GM12865 (cell line): ENCODE measurements at regions not wholly inside any gene's neighbourhood (a gene's known extent, or its start where the extent isn't known, plus 50 kb on each side); places are given as distances from the start of the nearest gene placed in this dataset.

Source experiments
- DNase-seq: peaks from one replicate; pipeline ENCODE4 v3.0.0; 2010; ENCODE audit warnings: low read depth
- H3K4me3 ChIP-seq: 2 replicates; pipeline ENCODE4 v1.5.1; 2011; ENCODE audit warnings: mild to moderate bottlenecking, low read depth, low read length, control low read depth
- TF ChIP-seq, protein P1 (sequence below): IDR thresholded peaks from 2 replicates; pipeline ENCODE4 v1.5.1; 2011; ENCODE audit warnings: low read length, control low read depth, low read depth, inconsistent platforms; ENCODE audit not compliant: insufficient read depth; ENCODE audit errors: missing control alignments

GRCh38 chr20:7728338-7728737 is 211.9 kb downstream of the HAO1 start:
- no peak overlapping the region for H3K4me3 ChIP-seq
- DNase-seq: no peak
- TF ChIP-seq, protein P1, sequence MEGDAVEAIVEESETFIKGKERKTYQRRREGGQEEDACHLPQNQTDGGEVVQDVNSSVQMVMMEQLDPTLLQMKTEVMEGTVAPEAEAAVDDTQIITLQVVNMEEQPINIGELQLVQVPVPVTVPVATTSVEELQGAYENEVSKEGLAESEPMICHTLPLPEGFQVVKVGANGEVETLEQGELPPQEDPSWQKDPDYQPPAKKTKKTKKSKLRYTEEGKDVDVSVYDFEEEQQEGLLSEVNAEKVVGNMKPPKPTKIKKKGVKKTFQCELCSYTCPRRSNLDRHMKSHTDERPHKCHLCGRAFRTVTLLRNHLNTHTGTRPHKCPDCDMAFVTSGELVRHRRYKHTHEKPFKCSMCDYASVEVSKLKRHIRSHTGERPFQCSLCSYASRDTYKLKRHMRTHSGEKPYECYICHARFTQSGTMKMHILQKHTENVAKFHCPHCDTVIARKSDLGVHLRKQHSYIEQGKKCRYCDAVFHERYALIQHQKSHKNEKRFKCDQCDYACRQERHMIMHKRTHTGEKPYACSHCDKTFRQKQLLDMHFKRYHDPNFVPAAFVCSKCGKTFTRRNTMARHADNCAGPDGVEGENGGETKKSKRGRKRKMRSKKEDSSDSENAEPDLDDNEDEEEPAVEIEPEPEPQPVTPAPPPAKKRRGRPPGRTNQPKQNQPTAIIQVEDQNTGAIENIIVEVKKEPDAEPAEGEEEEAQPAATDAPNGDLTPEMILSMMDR: no peak

- DNase-seq: no peak
- TF ChIP-seq, protein P1: no peak
- no peak overlapping the region for H3K4me3 ChIP-seq
Measured at GRCh38 chr20:7734216-7734615, 206.0 kb downstream of the HAO1 start.

DNA sequence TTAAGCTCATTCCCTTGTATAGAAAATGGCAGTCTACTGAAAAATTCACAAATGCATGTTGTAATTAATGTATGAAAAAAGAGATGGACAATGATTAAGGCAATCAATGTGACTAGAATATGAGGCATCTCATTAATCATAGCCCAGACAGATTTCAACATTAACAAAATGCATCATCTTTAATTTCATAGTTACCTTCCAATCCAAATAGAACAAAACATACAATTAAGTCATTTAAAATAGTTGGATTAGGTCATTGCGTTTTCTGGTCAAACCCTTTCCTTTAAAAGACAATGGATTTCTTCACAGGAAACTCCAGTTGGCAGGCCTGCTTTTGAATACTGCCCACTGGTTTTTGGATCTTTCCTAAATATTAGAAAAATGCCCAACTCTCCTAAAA is 203.9 kb downstream of the HAO1 start:
- TF ChIP-seq, protein P1: no peak
- DNase-seq: no peak

GRCh38 chr20:7741866-7742265 is 198.4 kb downstream of the HAO1 start:
- H3K4me3 ChIP-seq: no peak overlapping the region
- DNase-seq: no peak
- TF ChIP-seq, protein P1: no peak

More for the DNA sequence above, 203.9 kb downstream of the HAO1 start:
- H3K4me3 ChIP-seq: no peak overlapping the region

GRCh38 chr20:7742479-7742878 is 197.8 kb downstream of the HAO1 start:
- no peak overlapping the region for H3K4me3 ChIP-seq
- no peak for DNase-seq
- TF ChIP-seq, protein P1: no peak

DNA sequence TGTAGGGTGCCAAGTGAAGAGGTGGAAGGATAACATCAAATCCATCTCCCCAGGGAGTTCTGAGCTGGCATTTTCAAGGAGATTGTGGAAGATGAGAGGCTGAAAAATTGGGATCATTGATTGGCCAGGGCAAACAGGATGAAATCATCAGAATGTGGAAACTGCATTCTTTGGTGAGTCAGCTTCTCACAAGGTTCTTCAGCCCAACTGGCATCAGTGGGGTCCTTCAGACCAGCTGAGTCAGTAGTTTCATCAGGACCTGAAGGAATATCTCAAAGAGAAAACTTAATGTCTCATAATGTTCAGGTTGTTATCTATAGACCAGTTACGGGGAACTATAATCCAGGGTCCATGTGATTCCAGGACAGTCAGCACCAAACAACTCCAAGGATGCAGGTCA is 195.8 kb downstream of the HAO1 start:
- no peak for DNase-seq

DNA sequence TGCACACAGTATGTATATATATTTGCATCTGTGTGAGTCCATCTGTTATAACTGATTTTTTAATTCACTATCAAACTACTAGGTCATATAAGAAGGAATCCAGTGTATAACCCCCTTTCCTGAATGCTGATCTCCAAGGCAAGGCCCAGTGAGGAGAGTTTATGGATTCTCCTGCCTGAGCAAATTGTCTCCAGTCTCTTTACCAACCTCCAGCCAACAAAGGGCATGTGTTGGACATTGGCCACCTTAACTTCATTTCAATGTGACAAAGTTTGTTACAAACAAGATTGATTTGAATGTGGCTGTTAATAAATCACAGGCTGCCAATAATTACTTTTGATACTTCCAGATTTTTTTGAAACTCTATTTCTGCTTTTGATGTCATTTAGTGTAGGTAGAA is 191.6 kb downstream of the HAO1 start:
- H3K4me3 ChIP-seq: no peak overlapping the region
- DNase-seq: no peak
- TF ChIP-seq, protein P1: no peak

More for the DNA sequence above, 195.8 kb downstream of the HAO1 start:
- TF ChIP-seq, protein P1: no peak
- no peak overlapping the region for H3K4me3 ChIP-seq
